SH-SY5Y (cell line): ENCODE measurements at regions not wholly inside any gene's neighbourhood (a gene's known extent, or its start where the extent isn't known, plus 50 kb on each side); places are given as distances from the start of the nearest gene placed in this dataset.

Source experiments
- GATA2 ChIP-seq: IDR thresholded peaks from 2 replicates; pipeline ENCODE4 v1.6.1; 2011; ENCODE audit warnings: mild to moderate bottlenecking, low read depth, low read length
- GATA3 ChIP-seq: IDR thresholded peaks from 2 replicates; pipeline ENCODE4 v1.6.1; 2011; ENCODE audit warnings: low read depth, mild to moderate bottlenecking, low read length, moderate library complexity

- TF ChIP-seq GATA2 (no peak), GATA3 (no peak)
These were observed 398.2 kb upstream of the SEL1L start for GRCh38 chr14:81931828-81932227.

GRCh38 chr14:81936348-81936747 is 402.7 kb upstream of the SEL1L start:
- no peak for TF ChIP-seq GATA3
- TF ChIP-seq GATA2 = no peak

- TF ChIP-seq GATA2 (no peak), GATA3 (no peak)
These were observed 403.2 kb upstream of the SEL1L start for GRCh38 chr14:81936902-81937301.

GRCh38 chr14:81938341-81938740 is 404.7 kb upstream of the SEL1L start:
- TF ChIP-seq GATA2 (no peak), GATA3 (no peak)

- TF ChIP-seq GATA3 = no peak
These were observed 407.0 kb upstream of the SEL1L start for GRCh38 chr14:81940651-81941050.

GRCh38 chr14:81942071-81942470 is 408.4 kb upstream of the SEL1L start:
- TF ChIP-seq GATA2 = no peak

GRCh38 chr14:81946375-81946774 is 412.7 kb upstream of the SEL1L start:
- TF ChIP-seq GATA2 (no peak), GATA3 (no peak)

- TF ChIP-seq GATA2 = no peak
- TF ChIP-seq GATA3 = no peak
These were observed 413.5 kb upstream of the SEL1L start for GRCh38 chr14:81946834-81947798.

GRCh38 chr14:81952917-81953316 is 419.3 kb upstream of the SEL1L start:
- no peak for TF ChIP-seq GATA2
- no peak for TF ChIP-seq GATA3

- TF ChIP-seq GATA3 = no peak
- TF ChIP-seq GATA2 = no peak
These were observed 419.8 kb upstream of the SEL1L start for GRCh38 chr14:81953419-81953818.

GRCh38 chr14:81955123-81955522 is 421.5 kb upstream of the SEL1L start:
- TF ChIP-seq GATA3 = no peak
- TF ChIP-seq GATA2 = no peak

- TF ChIP-seq GATA3 (no peak), GATA2 (no peak)
These were observed 427.1 kb upstream of the SEL1L start for GRCh38 chr14:81960781-81961180.

- TF ChIP-seq GATA3 (no peak), GATA2 (no peak)
These were observed 430.2 kb upstream of the SEL1L start for GRCh38 chr14:81963846-81964245.

- TF ChIP-seq GATA3 (no peak), GATA2 (no peak)
These were observed 436.7 kb upstream of the SEL1L start for GRCh38 chr14:81970307-81970706.

GRCh38 chr14:81971911-81972310 is 438.3 kb upstream of the SEL1L start:
- TF ChIP-seq GATA3 (no peak), GATA2 (no peak)
